ENCODE measurements at regions not wholly inside any gene's neighbourhood (a gene's known extent, or its start where the extent isn't known, plus 50 kb on each side); places are given as distances from the start of the nearest gene placed in this dataset.
"Not testable (repeated sequence)": the region's sequence is repeated elsewhere in the genome, so short reads cannot be mapped to it uniquely, and the experiment has no call there.

- Mint-ChIP-seq H3K4me3 (no peak overlapping the region), H3K4me1 (peaks cover 5% of the 10 kb centered on the region), H3K9me3 (peaks cover 3% of the 10 kb centered on the region), H3K27me3 (ENCODE audit: low read depth) (no peaks in the 10 kb centered on the region), H3K36me3 (ENCODE audit: low read depth) (no peaks in the 10 kb centered on the region), H3K27ac (ENCODE audit: unreplicated experiment) (no peak overlapping the region)
- DNase-seq (ENCODE audit: low read depth, low spot score): no peak
- no peak for TF ChIP-seq CTCF (conservative IDR thresholded peaks at IDR 0.05)
These were observed 116.1 kb downstream of the PABPC4L start for GRCh38 chr4:134085496-134085895.

GRCh38 chr4:134079085-134079484, 122.5 kb downstream of the PABPC4L start:
- H3K4me3 Mint-ChIP-seq, H3K9me3 Mint-ChIP-seq: not testable (repeated sequence)

GRCh38 chr4:134078230-134078914, 123.2 kb downstream of the PABPC4L start:
- peaks cover 11% of the 10 kb centered on the region for H3K4me1 Mint-ChIP-seq
- no peak overlapping the region for H3K4me3 Mint-ChIP-seq
- H3K36me3 Mint-ChIP-seq (ENCODE audit: low read depth): no peaks in the 10 kb centered on the region
- no peak for DNase-seq (ENCODE audit: low read depth, low spot score)
- H3K27ac Mint-ChIP-seq (ENCODE audit: unreplicated experiment): no peak overlapping the region
- H3K9me3 Mint-ChIP-seq: peaks cover 8% of the 10 kb centered on the region
- no peaks in the 10 kb centered on the region for H3K27me3 Mint-ChIP-seq (ENCODE audit: low read depth)
- no peak for TF ChIP-seq CTCF (conservative IDR thresholded peaks at IDR 0.05)

More at GRCh38 chr4:134079085-134079484, 122.5 kb downstream of the PABPC4L start:
- DNase-seq (ENCODE audit: low read depth, low spot score); H3K36me3 Mint-ChIP-seq (ENCODE audit: low read depth); H3K4me1 Mint-ChIP-seq; H3K27ac Mint-ChIP-seq (ENCODE audit: unreplicated experiment); H3K27me3 Mint-ChIP-seq (ENCODE audit: low read depth): not testable (repeated sequence)

GRCh38 chr4:134073711-134074110, 127.9 kb downstream of the PABPC4L start:
- no peak overlapping the region for H3K27ac Mint-ChIP-seq (ENCODE audit: unreplicated experiment)
- TF ChIP-seq CTCF (conservative IDR thresholded peaks at IDR 0.05): no peak
- H3K27me3 Mint-ChIP-seq (ENCODE audit: low read depth): no peaks in the 10 kb centered on the region
- peaks cover 5% of the 10 kb centered on the region for H3K4me1 Mint-ChIP-seq
- no peak for DNase-seq (ENCODE audit: low read depth, low spot score)
- peaks cover 13% of the 10 kb centered on the region for H3K9me3 Mint-ChIP-seq
- H3K4me3 Mint-ChIP-seq: no peak overlapping the region
- no peaks in the 10 kb centered on the region for H3K36me3 Mint-ChIP-seq (ENCODE audit: low read depth)

- Mint-ChIP-seq H3K4me1 (peaks cover 5% of the 10 kb centered on the region), H3K27ac (ENCODE audit: unreplicated experiment) (no peak overlapping the region), H3K4me3 (no peak overlapping the region), H3K9me3 (peaks cover 13% of the 10 kb centered on the region), H3K27me3 (ENCODE audit: low read depth) (no peaks in the 10 kb centered on the region), H3K36me3 (ENCODE audit: low read depth) (no peaks in the 10 kb centered on the region)
- TF ChIP-seq CTCF (conservative IDR thresholded peaks at IDR 0.05): no peak
- no peak for DNase-seq (ENCODE audit: low read depth, low spot score)
These were observed 129.5 kb downstream of the PABPC4L start for GRCh38 chr4:134072137-134072536.

GRCh38 chr4:134070174-134070573, 131.4 kb downstream of the PABPC4L start:
- no peak for DNase-seq (ENCODE audit: low read depth, low spot score)
- H3K27me3 Mint-ChIP-seq (ENCODE audit: low read depth): no peaks in the 10 kb centered on the region
- TF ChIP-seq CTCF (conservative IDR thresholded peaks at IDR 0.05): no peak
- H3K4me3 Mint-ChIP-seq: no peak overlapping the region
- H3K27ac Mint-ChIP-seq (ENCODE audit: unreplicated experiment): no peak overlapping the region
- peaks cover 13% of the 10 kb centered on the region for H3K9me3 Mint-ChIP-seq
- no peaks in the 10 kb centered on the region for H3K36me3 Mint-ChIP-seq (ENCODE audit: low read depth)
- H3K4me1 Mint-ChIP-seq: peaks cover 5% of the 10 kb centered on the region
